Calu3 (cell line): ENCODE measurements at regions not wholly inside any gene's neighbourhood (a gene's known extent, or its start where the extent isn't known, plus 50 kb on each side); places are given as distances from the start of the nearest gene placed in this dataset.

Experiments used
- BruUV-seq: library from RNA; stranded (reverse); fragments of 400-500 nt; replicated peaks from 2 replicates; lab custom pipeline; 2021; lab: Mats Ljungman, UMichigan
- CTCF ChIA-PET: fragments of 300-600 bp; sonication (Branson Sonifier 250); formaldehyde crosslinking; loops from one replicate; lab custom pipeline; 2022; ENCODE audit warnings: antibody characterized with exemption; lab: Charles Lee
- DNase-seq: peaks from one replicate; pipeline ENCODE4 v3.0.0; 2022
- H3K27ac Mint-ChIP-seq: one replicate; pipeline ENCODE4 v1.8.0; 2022; ENCODE audit warnings: mixed read lengths; ENCODE audit not compliant: unreplicated experiment
- H3K27me3 Mint-ChIP-seq: one replicate; pipeline ENCODE4 v1.8.0; 2022; ENCODE audit warnings: mixed read lengths; ENCODE audit not compliant: unreplicated experiment
- H3K36me3 Mint-ChIP-seq: one replicate; pipeline ENCODE4 v1.8.0; 2022; ENCODE audit warnings: mild to moderate bottlenecking, moderate library complexity, mixed read lengths; ENCODE audit not compliant: insufficient read depth, unreplicated experiment
- H3K4me1 Mint-ChIP-seq: one replicate; pipeline ENCODE4 v1.8.0; 2022; ENCODE audit warnings: mild to moderate bottlenecking, low read depth, mixed read lengths; ENCODE audit not compliant: unreplicated experiment
- H3K4me3 Mint-ChIP-seq: one replicate; pipeline ENCODE4 v1.8.0; 2022; ENCODE audit warnings: mild to moderate bottlenecking, low read depth, moderate library complexity, mixed read lengths; ENCODE audit not compliant: unreplicated experiment
- H3K9me3 Mint-ChIP-seq: one replicate; pipeline ENCODE4 v1.8.0; 2022; ENCODE audit warnings: low read depth, mixed read lengths; ENCODE audit not compliant: unreplicated experiment
- CTCF ChIP-seq: fragments of 200-600 bp; IDR thresholded peaks from one replicate; pipeline ENCODE4 v1.8.0; 2022; ENCODE audit warnings: antibody characterized with exemption; ENCODE audit not compliant: unreplicated experiment
- intact Hi-C: fragments of 100-400 bp; cut with micrococcal nuclease; formaldehyde crosslinking; loops from one replicate; pipeline ENCODE4 v1.10.0; 2022; ENCODE audit not compliant: unreplicated experiment

- CTCF ChIA-PET = no interaction called here
- no peak overlapping the region for H3K4me3 Mint-ChIP-seq
- no peak for TF ChIP-seq CTCF
- H3K4me1 Mint-ChIP-seq = no peaks in the 10 kb centered on the region
- H3K27ac Mint-ChIP-seq = no peak overlapping the region
- H3K36me3 Mint-ChIP-seq = peaks cover 3% of the 10 kb centered on the region
- BruUV-seq = no TSS peak
- intact Hi-C loops = no loop called here
- no peak for DNase-seq
- no peaks in the 10 kb centered on the region for H3K27me3 Mint-ChIP-seq
- H3K9me3 Mint-ChIP-seq = peaks cover 7% of the 10 kb centered on the region
These were observed 326.5 kb downstream of the RPRM start for GRCh38 chr2:153152036-153152435.

GRCh38 chr2:153145470-153145978 lies 333.0 kb downstream of the RPRM start:
- no peak overlapping the region for H3K4me3 Mint-ChIP-seq
- H3K4me1 Mint-ChIP-seq = no peaks in the 10 kb centered on the region
- BruUV-seq = no TSS peak
- CTCF ChIA-PET = no interaction called here
- intact Hi-C loops = no loop called here
- H3K27ac Mint-ChIP-seq = no peak overlapping the region
- no peaks in the 10 kb centered on the region for H3K27me3 Mint-ChIP-seq
- DNase-seq = no peak
- no peaks in the 10 kb centered on the region for H3K36me3 Mint-ChIP-seq
- TF ChIP-seq CTCF = no peak
- no peaks in the 10 kb centered on the region for H3K9me3 Mint-ChIP-seq

- BruUV-seq = no TSS peak
- no peaks in the 10 kb centered on the region for H3K36me3 Mint-ChIP-seq
- no peaks in the 10 kb centered on the region for H3K27me3 Mint-ChIP-seq
- TF ChIP-seq CTCF = no peak
- intact Hi-C loops = no loop called here
- CTCF ChIA-PET = no interaction called here
- no peak overlapping the region for H3K4me3 Mint-ChIP-seq
- H3K9me3 Mint-ChIP-seq = no peaks in the 10 kb centered on the region
- no peak for DNase-seq
- no peak overlapping the region for H3K27ac Mint-ChIP-seq
- no peaks in the 10 kb centered on the region for H3K4me1 Mint-ChIP-seq
These were observed 335.0 kb downstream of the RPRM start for GRCh38 chr2:153143540-153143939.

- CTCF ChIA-PET = no interaction called here
- Mint-ChIP-seq H3K4me1 (no peaks in the 10 kb centered on the region), H3K27ac (no peak overlapping the region), H3K4me3 (no peak overlapping the region), H3K9me3 (no peaks in the 10 kb centered on the region), H3K36me3 (no peaks in the 10 kb centered on the region), H3K27me3 (no peaks in the 10 kb centered on the region)
- DNase-seq = no peak
- intact Hi-C loops = no loop called here
- no TSS peak for BruUV-seq
- no peak for TF ChIP-seq CTCF
These were observed 338.1 kb downstream of the RPRM start for GRCh38 chr2:153140498-153140897.
